Fibroblast of skin of abdomen (primary cell): ENCODE measurements at regions not wholly inside any gene's neighbourhood (a gene's known extent, or its start where the extent isn't known, plus 50 kb on each side); places are given as distances from the start of the nearest gene placed in this dataset.
"Not testable (repeated sequence)": the region's sequence is repeated elsewhere in the genome, so short reads cannot be mapped to it uniquely, and the experiment has no call there.

Experiments
- DNase-seq: peaks from one replicate; pipeline ENCODE4 v3.0.0-alpha.2; 2013

GRCh38 chr4:130851932-130852331 is 1756.0 kb downstream of the C4orf33 start:
- no peak for DNase-seq

DNA sequence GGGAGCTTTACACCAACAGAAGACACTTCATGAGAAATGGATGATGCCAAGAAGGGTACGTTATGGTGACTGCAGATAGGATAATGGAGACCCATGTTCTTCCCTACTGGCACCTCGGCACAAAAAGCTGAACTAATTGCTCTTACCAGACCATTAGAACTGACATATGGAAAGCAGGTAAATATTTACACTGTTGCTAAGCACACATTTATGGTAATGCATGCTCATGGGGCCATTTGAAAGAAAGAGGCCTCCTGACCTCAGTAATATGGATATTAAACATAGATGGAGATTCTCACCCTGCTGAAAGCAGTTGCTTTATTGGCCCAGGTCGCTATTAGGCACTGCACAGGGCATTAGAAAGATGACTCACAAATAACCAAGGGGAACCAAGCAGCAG is 1759.6 kb downstream of the C4orf33 start:
- no peak for DNase-seq

DNA sequence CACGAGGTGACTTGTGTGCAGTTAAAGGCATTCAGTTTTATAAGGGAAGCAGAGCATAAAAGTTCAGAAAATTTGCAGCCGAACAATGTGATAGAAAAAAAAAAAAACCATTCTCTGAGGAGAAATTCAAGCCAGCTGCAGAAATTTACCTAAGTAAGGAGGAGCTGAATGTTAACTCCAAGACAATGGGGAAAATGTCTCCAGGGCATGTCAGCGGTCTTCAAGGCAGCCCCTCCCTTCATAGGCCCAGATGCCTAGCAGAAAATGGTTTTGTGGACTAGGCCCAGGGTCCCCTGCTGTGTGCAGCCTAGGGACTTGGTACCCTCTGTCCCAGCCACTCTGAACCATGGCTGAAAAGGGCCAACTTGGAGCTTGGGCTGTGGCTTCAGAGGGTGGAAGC is 1764.0 kb downstream of the C4orf33 start:
- DNase-seq = no peak

GRCh38 chr4:130896920-130897319 is 1801.0 kb downstream of the C4orf33 start:
- DNase-seq = no peak

- no peak for DNase-seq
Measured at GRCh38 chr4:130901321-130901720, 1805.4 kb downstream of the C4orf33 start.

DNA sequence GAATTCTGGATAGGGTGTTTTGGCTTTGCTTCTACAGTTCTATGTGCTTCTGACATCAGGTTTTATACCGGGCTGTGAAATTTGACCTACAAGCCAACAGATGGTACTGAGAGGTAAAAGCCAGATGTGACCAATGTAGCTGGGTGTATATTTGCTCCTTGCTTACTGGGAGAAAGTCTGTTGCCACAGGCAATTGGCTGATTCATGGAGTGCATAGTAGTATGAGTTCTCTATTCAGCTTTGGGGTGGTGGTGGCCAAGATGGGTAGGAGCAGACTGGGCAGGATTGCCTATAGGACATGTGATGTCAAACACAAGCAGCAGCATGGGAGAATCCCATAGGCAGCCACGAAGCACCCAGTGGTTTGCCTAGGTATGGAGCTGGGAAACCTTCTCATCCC is 1827.0 kb downstream of the C4orf33 start:
- DNase-seq = no peak

GRCh38 chr4:130955520-130955919 is 1859.6 kb downstream of the C4orf33 start:
- DNase-seq = no peak

DNA sequence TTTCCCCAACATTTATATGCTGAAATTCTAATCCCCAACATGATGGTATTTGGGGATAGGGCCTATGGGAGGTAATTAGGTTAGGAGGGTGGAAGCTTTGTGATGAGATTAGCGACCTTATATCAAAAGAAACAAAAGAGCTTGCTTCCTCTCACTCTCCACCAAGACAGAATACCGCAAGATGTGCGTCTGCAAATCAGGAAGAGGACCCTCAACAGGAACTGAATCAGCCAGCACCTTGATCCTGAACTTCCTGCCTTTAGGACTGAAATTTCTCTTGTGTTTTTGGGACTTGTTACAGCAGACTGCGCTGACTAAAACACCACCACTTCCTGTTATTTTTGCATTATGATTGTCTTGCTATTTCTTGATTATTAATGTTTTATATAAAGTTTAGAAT is 1889.4 kb downstream of the C4orf33 start:
- no peak for DNase-seq

- DNase-seq = no peak
Measured at GRCh38 chr4:130995988-130996387, 1900.0 kb downstream of the C4orf33 start.

GRCh38 chr4:131001371-131001770 is 1905.4 kb downstream of the C4orf33 start:
- peak; percentile 26 for DNase-seq

DNA sequence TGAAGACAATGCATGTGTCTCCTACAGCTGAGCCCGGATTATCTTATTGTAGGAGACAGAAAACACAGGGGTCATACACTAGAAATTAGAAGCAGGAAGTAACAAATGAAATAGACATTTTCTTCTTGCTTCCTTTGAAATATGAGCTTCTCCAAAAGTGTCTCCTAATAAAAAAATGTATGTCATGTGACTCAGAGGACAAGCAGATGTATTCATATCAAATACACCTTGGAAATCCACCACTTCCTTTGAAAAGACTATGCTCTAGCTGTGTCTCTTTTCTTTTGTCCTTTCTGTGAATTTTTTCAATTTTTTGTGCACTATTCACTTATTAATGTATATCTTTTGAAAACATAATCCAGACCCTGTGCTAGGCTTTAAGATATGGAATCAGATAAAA is 1906.2 kb downstream of the C4orf33 start:
- DNase-seq = peak; percentile 1

DNA sequence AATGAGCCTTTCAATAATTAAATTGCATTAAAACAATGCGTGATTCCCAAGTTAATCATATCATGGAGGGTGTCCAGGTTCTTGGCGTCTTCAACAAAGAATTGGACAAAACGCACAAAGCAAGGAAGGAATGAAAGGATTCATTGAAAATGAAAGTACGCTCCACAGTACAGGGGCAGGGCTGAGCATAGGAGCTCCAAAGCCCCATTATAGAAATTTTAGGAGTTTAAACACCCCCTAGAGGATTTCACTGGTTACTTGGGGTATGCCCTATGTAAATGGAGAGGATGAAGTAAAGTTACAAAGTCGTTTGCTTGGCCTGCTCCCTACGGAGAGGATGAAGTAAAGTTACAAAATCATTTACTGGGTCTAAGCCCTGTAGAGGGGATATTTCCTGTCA is 1910.4 kb downstream of the C4orf33 start:
- no peak for DNase-seq

GRCh38 chr4:131011961-131012360 is 1916.0 kb downstream of the C4orf33 start:
- not testable (repeated sequence) for DNase-seq

DNA sequence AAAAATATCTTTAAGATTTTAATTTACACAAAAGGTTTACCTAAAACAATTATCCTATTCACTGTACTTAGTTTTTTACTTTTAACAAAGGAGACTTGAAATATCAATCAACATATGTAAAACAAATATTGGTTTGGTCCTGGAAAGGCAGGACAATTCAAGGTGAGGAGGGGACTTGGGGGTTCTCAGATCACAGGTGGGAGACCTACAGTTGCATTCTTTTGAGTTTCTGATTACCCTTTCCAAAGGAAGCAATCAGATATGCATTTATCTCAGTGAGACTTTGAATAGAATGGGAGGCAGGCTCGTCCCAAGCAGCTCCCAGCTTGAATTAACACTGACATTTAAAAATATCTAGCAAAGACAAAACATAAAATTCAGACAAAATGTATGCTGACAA is 1917.3 kb downstream of the C4orf33 start:
- no peak for DNase-seq

GRCh38 chr4:131026771-131027170 is 1930.8 kb downstream of the C4orf33 start:
- no peak for DNase-seq

DNA sequence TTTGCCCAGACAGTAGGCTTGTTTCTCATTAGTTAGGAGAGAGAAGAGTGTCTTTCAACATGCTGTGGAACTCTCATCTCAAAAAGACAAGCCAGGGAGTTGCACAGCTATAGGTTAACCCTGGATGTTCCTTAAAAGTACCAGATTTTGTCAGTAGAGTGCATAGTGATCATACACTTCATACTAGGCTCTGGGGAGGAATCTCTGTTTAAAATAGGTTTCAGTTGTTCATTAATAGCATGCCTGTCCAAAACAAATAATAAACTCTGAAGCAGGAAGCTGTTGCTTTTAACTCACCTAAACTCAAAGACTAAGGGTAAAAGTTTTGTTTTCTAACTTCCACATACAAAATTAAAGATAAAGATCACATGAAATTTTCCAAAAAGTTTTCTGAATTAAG is 1948.4 kb downstream of the C4orf33 start:
- no peak for DNase-seq

- no peak for DNase-seq
Measured at GRCh38 chr4:131046821-131047220, 1950.9 kb downstream of the C4orf33 start.

DNA sequence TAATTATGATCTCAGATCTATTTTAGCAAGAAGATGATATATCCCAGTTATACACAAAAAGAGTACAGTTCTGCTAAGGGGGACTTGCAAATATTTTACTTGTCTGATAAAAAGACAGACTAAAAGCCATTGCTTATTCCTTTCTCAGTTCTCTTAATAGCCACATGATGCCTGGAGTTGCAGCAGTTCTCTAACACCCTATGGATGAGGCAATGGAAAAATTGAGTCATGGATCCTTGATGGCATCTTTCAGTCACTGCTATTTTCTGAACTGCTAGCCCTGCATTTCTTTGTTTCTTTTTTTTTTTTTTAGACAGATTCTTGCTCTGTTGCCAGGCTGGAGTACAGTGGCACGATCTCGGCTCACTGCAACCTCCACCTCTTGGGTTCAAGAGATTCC is 1956.7 kb downstream of the C4orf33 start:
- no peak for DNase-seq

GRCh38 chr4:131054489-131055019 is 1958.6 kb downstream of the C4orf33 start:
- no peak for DNase-seq

DNA sequence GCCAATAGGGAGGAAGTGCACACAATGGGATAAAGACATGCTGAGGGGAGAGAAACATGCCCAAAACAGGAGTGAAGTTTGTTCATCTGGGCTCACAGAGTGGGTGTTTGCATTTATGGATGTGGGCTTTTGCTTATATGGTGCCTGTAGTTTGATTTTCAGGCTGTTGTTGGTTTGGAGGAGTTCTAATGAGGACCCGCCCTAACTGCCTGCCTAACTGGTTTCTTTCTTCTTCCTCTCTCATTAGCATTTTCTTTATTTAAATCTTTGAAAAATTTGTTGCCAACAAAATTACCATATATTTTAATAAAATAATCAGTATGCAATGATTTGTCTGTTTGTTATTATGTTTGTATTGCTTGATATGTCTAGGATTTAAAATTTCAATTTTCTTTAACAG is 1965.8 kb downstream of the C4orf33 start:
- no peak for DNase-seq

DNA sequence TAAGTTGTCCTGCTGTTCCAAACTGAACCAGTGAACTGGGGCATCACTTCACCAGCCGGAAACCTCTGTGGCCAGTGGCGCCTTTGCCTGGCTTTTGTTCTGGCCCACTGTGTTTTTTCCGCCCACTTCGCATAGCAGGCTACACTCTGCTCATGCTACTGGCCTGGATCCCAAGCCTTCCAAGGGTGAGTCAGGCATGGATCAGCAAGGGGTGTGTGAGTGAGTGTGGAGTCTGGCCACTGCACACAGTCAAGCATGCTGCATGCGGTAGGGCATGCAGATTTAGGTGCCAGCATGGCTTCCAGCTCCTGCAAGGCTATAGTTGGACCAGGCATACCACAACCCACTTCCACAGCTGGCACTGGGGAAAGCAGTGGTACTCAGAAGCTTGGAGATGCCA is 1967.9 kb downstream of the C4orf33 start:
- DNase-seq = no peak

DNA sequence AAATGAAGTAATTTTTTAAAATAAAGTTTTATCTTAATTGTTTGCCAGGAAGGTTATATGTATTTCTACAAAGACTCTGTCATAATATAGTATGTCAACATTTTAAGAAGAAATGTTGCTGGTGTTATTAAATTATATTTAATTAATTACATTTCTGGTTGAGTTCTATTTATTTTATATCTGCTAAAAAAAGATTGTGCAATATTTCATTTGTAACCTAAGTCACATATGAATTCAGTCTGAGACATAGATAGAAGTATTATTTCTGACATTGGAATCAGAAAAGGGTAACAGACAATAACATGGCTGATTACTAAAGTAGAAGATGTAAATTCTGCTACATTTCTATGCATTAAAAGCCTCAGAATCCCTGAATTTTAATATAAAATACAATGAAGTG is 1985.1 kb downstream of the C4orf33 start:
- no peak for DNase-seq

- no peak for DNase-seq
Measured at GRCh38 chr4:131084997-131085396, 1989.0 kb downstream of the C4orf33 start.

DNA sequence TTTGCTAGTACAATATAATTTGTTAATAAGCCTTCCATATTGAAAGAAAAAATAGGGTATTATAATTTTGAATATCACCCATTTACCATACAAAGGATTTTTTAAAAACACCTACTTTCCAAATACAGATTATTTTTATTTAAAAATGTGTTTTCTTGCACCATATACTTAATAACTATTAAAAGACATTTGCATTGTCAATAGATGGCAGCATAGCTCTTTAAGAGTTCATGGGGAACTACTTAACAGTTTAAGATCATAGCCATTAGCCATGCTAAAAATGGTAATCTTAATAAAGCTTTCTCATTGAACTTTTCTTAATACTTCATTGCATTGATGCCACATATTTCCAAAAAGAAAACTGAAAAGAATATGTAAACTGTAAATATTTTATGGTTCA is 1995.9 kb downstream of the C4orf33 start:
- DNase-seq = peak; percentile 42

GRCh38 chr4:131093303-131093702 is 1997.4 kb downstream of the C4orf33 start:
- DNase-seq = no peak

DNA sequence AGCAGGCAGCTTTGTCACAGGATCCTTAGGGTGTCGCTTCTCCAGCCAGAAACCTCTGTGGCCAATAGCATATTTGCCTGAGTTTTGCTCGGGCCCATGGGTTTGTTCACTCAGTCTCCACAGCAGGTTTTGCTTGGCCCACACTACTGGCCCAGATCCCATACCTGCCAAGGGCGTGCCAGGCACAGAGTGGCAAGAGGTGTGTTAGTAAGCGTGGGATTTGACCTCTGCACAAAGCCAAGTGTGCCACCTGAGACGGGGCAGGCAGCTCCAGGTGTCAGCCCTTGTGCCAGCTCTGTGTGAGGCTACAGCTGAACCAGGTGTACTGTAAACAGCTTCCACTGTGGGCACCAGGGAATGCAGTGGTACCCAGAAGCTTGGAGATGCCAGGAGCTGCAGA is 2003.0 kb downstream of the C4orf33 start:
- no peak for DNase-seq
